ENCODE measurements at regions not wholly inside any gene's neighbourhood (a gene's known extent, or its start where the extent isn't known, plus 50 kb on each side); places are given as distances from the start of the nearest gene placed in this dataset.

DNA sequence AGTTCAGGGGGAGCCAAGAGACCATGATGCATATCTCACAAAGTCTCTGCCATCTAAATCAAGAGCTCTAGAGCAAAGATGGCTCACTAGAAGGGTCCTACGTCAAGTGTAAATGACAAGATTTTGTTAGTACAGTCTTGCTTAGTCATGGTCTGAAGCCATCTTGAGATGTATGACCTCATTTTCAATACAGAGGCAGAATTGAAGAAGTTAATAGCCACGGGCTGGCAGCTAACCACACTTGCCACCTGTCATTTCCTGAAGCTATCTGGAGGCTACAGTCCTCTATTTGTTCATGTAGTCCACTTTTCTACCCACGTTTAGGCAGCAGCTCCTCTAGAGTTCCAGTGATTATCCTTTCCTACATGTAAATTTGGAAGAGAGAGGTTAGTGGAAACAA lies 231.7 kb upstream of the CDH12 start:
- TF ChIP-seq POLR2A (IDR thresholded peaks at IDR 0.05), result no peak
- TF ChIP-seq, protein P1, sequence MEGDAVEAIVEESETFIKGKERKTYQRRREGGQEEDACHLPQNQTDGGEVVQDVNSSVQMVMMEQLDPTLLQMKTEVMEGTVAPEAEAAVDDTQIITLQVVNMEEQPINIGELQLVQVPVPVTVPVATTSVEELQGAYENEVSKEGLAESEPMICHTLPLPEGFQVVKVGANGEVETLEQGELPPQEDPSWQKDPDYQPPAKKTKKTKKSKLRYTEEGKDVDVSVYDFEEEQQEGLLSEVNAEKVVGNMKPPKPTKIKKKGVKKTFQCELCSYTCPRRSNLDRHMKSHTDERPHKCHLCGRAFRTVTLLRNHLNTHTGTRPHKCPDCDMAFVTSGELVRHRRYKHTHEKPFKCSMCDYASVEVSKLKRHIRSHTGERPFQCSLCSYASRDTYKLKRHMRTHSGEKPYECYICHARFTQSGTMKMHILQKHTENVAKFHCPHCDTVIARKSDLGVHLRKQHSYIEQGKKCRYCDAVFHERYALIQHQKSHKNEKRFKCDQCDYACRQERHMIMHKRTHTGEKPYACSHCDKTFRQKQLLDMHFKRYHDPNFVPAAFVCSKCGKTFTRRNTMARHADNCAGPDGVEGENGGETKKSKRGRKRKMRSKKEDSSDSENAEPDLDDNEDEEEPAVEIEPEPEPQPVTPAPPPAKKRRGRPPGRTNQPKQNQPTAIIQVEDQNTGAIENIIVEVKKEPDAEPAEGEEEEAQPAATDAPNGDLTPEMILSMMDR (IDR thresholded peaks at IDR 0.05), result no peak

Data from prostate gland (tissue), 2 donors.